Parathyroid adenoma (tissue), 2 donors: ENCODE measurements at regions not wholly inside any gene's neighbourhood (a gene's known extent, or its start where the extent isn't known, plus 50 kb on each side); places are given as distances from the start of the nearest gene placed in this dataset.

Experiments
- H2AFZ ChIP-seq: fragments of 300-600 bp; sonication (generic); one replicate; pipeline ENCODE4 v1.7.0; 2017; ENCODE audit warnings: antibody characterized with exemption, mild to moderate bottlenecking
- H3K27ac ChIP-seq: fragments of 300-600 bp; sonication (generic); one replicate; pipeline ENCODE4 v1.7.0; 2017
- H3K27me3 ChIP-seq: fragments of 300-600 bp; sonication (generic); one replicate; pipeline ENCODE4 v1.7.0; 2017; ENCODE audit warnings: low read length; ENCODE audit not compliant: control insufficient read depth, insufficient read depth
- H3K36me3 ChIP-seq: fragments of 300-600 bp; sonication (generic); one replicate; pipeline ENCODE4 v1.7.0; 2017; ENCODE audit warnings: low read length; ENCODE audit not compliant: control insufficient read depth, insufficient read depth
- H3K4me1 ChIP-seq: fragments of 300-600 bp; sonication (generic); one replicate; pipeline ENCODE4 v1.7.0; 2017; ENCODE audit warnings: control low read depth
- H3K4me2 ChIP-seq: fragments of 300-600 bp; sonication (generic); one replicate; pipeline ENCODE4 v1.7.0; 2017; ENCODE audit warnings: low read length
- H3K4me3 ChIP-seq: fragments of 300-600 bp; sonication (generic); one replicate; pipeline ENCODE4 v1.7.0; 2017; ENCODE audit warnings: low read depth, low read length
- H3K79me2 ChIP-seq: fragments of 300-600 bp; sonication (generic); one replicate; pipeline ENCODE4 v1.7.0; 2017; ENCODE audit warnings: control low read depth
- H3K9ac ChIP-seq: fragments of 300-600 bp; sonication (generic); one replicate; pipeline ENCODE4 v1.7.0; 2017; ENCODE audit warnings: mild to moderate bottlenecking
- H3K9me3 ChIP-seq: fragments of 300-600 bp; sonication (generic); one replicate; pipeline ENCODE4 v1.7.0; 2017; ENCODE audit warnings: low read length; ENCODE audit not compliant: control insufficient read depth
- TF ChIP-seq, protein P1 (sequence below): fragments of 300-600 bp; sonication (generic); IDR thresholded peaks from one replicate; pipeline ENCODE4 v1.7.0; 2017; ENCODE audit warnings: antibody characterized with exemption, mild to moderate bottlenecking
- donor health status: primary hyperparathyroidism.

DNA sequence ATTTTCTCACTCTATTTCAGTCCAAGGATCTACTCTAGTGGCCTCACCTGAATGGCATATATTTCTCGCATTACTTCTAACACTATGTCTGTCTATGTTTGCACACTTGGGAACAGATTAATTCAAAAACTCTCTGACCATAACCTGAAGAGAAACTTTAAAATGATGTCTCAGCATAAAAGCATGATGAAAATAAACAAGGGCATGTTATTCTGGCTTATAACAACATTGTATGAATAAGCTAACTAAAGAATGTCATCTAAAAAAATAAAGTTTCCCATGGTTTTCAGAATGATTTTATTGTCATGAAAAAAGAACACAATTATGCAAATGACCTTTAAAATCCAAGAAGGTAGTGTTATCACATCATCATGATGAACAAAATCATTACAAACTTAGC is 85.5 kb upstream of the ROBO2 start:
- no peak overlapping the region for H3K4me3 ChIP-seq
- H3K9me3 ChIP-seq, result no peaks in the 10 kb centered on the region
- H3K79me2 ChIP-seq, result no peaks in the 10 kb centered on the region
- TF ChIP-seq, protein P1, sequence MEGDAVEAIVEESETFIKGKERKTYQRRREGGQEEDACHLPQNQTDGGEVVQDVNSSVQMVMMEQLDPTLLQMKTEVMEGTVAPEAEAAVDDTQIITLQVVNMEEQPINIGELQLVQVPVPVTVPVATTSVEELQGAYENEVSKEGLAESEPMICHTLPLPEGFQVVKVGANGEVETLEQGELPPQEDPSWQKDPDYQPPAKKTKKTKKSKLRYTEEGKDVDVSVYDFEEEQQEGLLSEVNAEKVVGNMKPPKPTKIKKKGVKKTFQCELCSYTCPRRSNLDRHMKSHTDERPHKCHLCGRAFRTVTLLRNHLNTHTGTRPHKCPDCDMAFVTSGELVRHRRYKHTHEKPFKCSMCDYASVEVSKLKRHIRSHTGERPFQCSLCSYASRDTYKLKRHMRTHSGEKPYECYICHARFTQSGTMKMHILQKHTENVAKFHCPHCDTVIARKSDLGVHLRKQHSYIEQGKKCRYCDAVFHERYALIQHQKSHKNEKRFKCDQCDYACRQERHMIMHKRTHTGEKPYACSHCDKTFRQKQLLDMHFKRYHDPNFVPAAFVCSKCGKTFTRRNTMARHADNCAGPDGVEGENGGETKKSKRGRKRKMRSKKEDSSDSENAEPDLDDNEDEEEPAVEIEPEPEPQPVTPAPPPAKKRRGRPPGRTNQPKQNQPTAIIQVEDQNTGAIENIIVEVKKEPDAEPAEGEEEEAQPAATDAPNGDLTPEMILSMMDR, result no peak
- H3K4me2 ChIP-seq, result no peak overlapping the region
- no peak overlapping the region for H3K9ac ChIP-seq
- no peaks in the 10 kb centered on the region for H3K4me1 ChIP-seq
- H3K27ac ChIP-seq, result no peak overlapping the region
- no peaks in the 10 kb centered on the region for H3K36me3 ChIP-seq
- H3K27me3 ChIP-seq, result no peaks in the 10 kb centered on the region
- no peak overlapping the region for H2AFZ ChIP-seq

DNA sequence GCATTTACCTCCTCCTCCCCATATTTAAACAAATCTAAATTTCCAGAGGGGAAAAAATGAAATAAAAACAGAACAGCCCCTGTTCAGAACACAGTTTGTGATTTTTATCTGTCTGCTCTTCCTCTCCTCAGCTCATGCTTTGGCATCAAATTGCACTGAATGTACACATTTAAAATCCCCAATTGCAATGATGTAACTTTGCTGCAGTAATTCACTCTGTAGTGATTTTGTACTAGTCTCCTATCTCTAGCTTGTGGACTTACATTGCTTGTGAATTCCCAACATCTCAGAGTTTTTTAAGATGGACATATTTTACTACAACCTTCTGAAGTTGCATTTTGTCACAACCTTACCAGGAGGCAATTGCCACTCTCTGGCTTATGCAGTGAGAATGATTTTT is 81.6 kb upstream of the ROBO2 start:
- Histone ChIP-seq H3K4me1 (no peaks in the 10 kb centered on the region), H3K79me2 (no peaks in the 10 kb centered on the region), H3K9ac (no peak overlapping the region), H3K9me3 (no peaks in the 10 kb centered on the region), H2AFZ (no peak overlapping the region), H3K27ac (no peak overlapping the region), H3K4me3 (no peak overlapping the region), H3K27me3 (no peaks in the 10 kb centered on the region), H3K4me2 (no peak overlapping the region), H3K36me3 (no peaks in the 10 kb centered on the region)
- TF ChIP-seq, protein P1, result no peak

DNA sequence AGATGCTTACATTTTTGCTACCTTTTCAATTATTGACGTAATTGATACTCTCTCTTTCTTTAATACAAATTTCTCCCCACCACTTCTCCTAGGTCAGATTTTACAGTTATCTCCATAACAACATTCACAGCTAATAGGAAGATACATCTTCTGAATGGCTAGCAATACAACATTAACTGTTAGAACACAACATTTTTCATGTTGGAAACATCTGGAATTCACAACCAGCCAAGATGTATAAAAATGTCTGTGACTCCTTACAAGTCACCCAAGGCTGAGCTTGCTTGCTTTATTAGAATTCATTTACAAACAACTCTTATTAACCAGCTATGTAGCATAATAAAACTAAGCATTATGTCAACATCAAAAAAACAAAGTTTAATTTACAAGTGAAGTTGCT is 81.0 kb upstream of the ROBO2 start:
- H3K4me2 ChIP-seq, result no peak overlapping the region
- no peak overlapping the region for H3K4me3 ChIP-seq
- H2AFZ ChIP-seq, result no peak overlapping the region
- H3K36me3 ChIP-seq, result no peaks in the 10 kb centered on the region
- H3K27ac ChIP-seq, result no peak overlapping the region
- H3K79me2 ChIP-seq, result no peaks in the 10 kb centered on the region
- H3K27me3 ChIP-seq, result no peaks in the 10 kb centered on the region
- no peaks in the 10 kb centered on the region for H3K9me3 ChIP-seq
- H3K4me1 ChIP-seq, result no peaks in the 10 kb centered on the region
- no peak overlapping the region for H3K9ac ChIP-seq
- TF ChIP-seq, protein P1, result no peak

DNA sequence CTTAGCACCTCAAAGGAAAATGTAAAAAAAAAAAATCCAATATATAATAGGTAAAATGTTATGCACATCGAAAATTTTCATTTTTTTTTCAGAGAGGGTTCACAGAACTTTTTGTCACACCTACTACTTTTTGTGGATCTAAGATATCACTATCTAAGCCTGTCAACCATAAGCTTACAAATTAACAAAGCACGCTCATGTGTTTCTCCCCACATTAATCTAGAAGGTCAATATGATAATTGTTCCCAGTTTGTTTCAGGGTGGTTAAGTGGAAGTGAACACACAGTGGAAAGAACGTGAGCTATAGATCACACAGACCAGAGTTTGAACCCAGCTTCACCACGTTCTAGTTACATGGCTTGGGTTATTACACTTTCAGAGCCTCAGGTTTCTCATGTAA is 78.6 kb upstream of the ROBO2 start:
- no peaks in the 10 kb centered on the region for H3K79me2 ChIP-seq
- H3K4me3 ChIP-seq, result no peak overlapping the region
- no peak overlapping the region for H3K9ac ChIP-seq
- TF ChIP-seq, protein P1, result no peak
- H2AFZ ChIP-seq, result no peak overlapping the region
- H3K27me3 ChIP-seq, result no peaks in the 10 kb centered on the region
- no peaks in the 10 kb centered on the region for H3K9me3 ChIP-seq
- no peaks in the 10 kb centered on the region for H3K36me3 ChIP-seq
- no peak overlapping the region for H3K27ac ChIP-seq
- H3K4me1 ChIP-seq, result no peaks in the 10 kb centered on the region
- no peak overlapping the region for H3K4me2 ChIP-seq

DNA sequence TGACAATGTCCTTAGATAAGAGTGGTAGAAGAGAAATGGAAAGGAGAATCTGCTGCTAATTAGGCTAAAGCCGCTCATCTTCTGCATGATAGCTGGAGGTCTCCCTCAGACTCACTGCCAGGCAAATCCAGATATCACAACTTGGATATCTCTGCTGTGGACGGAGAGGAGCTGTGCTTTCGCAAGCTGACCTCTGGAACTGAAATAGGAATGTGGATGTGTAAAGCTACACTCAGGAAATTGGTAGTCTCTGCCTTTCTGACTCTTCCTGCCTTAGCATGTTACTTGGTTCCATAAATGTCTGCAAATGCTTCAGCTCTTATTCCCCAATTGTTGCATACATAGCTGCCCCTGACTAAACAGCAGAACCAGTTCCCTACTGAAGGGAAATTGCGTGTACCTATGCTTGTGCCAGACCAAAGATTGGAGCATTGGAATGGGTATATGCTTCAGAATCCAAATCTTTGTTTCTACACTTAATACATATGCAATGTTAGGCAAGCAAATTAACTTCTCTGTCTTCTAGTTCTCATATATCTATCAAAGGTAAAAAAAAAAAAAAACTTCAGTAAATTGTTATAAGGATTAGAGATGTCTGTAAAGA is 74.7 kb upstream of the ROBO2 start:
- Histone ChIP-seq H2AFZ (no peak overlapping the region), H3K27ac (no peak overlapping the region), H3K4me3 (no peak overlapping the region), H3K4me1 (no peaks in the 10 kb centered on the region), H3K4me2 (no peak overlapping the region), H3K27me3 (no peaks in the 10 kb centered on the region), H3K36me3 (no peaks in the 10 kb centered on the region), H3K79me2 (no peaks in the 10 kb centered on the region), H3K9me3 (no peaks in the 10 kb centered on the region), H3K9ac (no peak overlapping the region)
- TF ChIP-seq, protein P1, result no peak
